HG02870 (cell line): ENCODE measurements at regions not wholly inside any gene's neighbourhood (a gene's known extent, or its start where the extent isn't known, plus 50 kb on each side); places are given as distances from the start of the nearest gene placed in this dataset.

Experiments
- ATAC-seq: cut with Tn5 transposase; IDR thresholded peaks from one replicate; pipeline ENCODE4 v1.9.1; 2021; ENCODE audit warnings: mild to moderate bottlenecking, moderate library complexity; ENCODE audit not compliant: unreplicated experiment

DNA sequence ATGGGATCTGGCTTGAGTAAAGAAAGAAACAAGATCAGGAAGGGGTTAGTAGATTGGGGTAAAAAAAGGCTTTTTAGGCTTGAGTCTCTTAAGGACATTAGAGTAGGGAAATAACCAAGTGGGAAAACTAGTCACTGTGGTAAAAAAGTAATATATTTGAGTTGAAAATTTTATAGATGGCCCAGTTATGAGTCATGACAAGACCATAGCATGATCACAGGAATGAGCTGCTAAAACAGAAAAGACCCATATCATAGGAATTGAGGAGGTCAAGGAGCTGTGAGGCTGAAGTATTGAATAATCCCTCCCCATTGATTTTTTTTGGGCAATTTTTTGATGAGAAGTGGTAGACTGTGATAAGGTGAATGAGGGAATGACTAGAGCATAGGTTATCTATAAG is 69.2 kb upstream of the TBC1D5 start:
- no peak for ATAC-seq

DNA sequence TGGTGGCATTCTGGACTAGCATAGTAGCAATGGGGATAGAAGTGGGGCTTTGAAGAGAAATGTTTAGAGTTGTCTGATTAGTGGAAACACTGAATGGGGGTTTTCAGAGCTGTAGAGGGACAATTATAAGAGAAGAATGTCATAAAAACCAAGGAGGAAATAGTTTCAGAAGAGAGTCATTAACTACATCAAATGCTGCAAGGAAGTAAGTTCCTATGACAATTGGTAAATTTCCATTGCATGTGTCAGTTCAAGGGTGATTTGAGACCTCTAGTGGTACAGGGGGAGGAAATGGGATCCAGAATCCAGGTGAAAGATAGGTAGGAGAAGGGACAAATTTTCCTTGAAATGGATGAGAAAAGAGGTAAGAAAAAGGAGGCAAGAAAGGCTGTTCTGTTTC is 68.3 kb upstream of the TBC1D5 start:
- ATAC-seq, result no peak

DNA sequence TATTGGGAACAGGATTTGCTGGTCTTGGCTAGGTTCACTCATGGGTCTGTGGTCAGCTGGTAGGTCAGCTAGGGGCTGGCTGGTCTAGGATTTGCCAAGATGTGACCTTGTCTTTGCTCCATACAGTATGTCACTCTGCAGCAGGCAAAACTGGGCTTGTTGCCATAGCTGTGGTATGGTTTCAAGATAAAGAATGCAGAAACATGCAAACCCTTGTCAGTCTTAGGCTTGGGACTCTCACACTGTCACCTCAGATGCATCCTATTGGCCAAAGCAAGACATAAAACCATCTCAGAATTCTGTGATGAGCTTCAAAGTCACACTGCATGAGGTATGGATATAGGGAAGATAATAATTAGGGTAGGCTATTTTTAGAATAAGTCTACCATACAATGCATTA is 66.6 kb upstream of the TBC1D5 start:
- ATAC-seq, result no peak

DNA sequence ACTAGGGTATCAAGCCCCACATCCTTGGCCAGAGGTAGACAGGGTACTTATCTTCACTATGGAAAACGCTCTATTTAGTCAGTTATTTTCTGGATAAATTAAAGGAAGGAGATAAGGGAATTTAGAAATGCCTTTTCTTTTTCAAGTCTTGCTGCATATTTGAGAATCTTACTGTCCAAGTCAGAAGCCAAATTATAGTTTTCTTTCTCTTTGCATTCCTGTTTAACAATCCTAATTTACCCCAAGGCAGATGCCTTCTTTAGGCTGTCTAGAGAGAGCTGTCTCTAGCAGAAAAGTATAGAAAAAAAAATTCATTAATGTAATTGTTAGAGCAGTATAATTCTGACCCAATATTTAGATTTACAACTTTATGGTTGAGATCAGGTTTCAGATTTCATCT is 64.4 kb upstream of the TBC1D5 start:
- no peak for ATAC-seq

DNA sequence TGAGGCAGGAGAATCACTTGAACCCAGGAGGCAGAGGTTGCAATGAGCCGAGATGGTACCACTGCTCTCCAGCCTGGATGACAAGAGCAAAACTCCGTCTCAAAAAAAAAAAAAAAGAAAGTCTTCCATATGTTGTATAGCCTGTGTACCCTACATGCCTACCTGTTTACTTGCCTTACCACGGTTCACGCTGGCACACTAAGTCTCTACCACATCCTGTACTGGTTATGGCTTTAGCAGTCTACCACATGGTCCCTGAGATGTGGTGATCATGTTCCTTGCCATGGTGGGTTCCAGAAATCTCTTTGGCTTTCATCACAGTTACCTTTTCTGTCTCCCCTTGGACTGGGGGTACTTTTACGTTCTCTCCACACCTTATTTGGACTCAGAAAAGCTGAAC is 63.8 kb upstream of the TBC1D5 start:
- no peak for ATAC-seq

DNA sequence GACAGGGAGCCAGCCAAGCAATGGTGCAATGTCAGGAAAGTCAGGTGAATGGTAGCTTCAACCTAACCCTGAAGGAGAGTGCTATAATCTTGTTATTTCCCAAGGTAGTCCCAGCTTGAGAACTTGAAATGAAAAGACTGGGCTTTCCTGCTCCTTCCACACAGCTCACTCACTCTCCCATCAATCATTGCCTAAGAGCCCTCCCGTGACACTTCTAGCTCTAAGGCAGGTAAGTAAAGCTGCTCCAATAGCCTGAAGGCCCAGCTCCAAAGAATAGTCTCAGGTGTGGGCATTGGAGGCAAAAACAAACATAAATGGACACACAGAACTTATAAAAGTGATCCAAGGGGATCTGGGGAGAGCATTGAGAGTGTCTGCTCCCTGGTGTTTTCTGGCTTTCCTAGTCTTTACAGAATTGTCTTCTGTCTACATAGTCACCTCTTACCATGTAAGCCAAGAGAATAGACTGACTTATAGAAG is 63.1 kb upstream of the TBC1D5 start:
- no peak for ATAC-seq

DNA sequence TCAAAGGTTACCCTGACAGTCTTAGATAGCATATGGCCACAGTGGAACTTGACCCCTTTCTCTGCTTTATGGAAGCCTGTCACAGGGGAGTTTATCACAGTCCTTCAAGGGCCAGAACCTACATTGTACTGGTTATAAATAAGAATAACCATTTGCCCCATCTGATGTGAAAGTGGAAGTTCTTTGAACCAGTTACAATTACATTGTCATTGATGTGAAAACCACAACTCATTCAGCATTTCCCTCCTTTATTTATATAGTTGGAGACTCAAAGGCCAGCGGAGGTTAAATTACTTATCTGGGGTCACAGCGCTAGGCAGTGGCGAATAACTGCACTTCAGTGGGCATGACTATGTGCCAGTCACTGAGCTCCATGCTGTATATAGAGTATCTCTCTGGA is 60.5 kb upstream of the TBC1D5 start:
- ATAC-seq, result no peak

DNA sequence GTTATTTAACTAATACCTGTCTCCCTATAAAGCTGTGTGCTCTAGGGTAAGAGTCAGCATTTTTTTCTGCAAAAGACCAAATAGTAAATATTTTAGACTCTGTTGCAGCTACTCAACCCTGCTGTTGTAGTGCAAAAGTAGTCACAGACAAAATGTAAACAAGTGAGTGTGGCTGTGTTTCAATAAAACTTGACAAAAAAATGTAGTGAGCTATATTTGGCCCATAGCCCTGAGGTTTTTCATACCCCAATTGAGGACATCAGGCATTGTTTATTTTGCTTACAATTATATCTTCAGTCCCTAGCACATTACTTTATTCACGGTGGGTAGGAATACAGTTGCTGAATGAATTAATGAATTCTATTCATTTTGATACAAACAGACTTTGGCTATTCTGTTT is 58.7 kb upstream of the TBC1D5 start:
- ATAC-seq, result no peak

DNA sequence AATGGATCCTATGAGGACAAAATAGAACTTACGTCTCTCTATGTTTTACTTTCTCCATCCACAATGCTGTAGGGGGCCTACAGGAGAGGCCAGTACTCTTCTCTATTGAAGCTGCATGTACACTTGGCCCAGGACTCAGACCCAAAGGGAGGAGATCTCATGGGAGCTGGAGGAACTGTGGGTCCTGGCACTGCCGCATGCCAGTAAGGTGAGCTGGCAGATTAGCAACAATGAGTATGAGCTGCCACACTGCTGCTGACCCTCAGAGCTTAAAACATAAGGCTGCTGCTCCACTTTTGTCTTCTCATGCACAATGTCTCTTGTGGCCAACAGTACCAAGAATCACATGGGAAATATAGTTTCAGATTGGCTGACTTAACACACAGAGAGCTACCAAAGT is 57.8 kb upstream of the TBC1D5 start:
- ATAC-seq, result no peak

DNA sequence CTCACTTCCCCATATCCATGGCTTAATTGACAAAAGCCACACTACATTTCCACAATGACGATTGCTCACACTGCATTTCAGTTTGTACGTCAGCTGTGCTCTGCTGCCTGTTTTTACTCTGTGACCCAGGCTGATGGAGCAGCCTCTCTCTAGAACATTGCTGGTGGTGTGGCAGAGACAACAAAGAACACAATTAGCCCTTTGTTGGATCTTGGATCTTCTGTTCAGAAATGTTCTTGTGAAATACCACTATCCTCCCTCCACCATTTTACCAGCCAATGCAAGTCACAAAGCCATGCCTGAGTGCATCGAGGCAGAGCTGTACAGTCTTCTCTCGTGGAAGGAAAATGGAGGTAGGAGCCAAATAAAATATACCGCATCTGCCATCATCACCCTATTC is 56.9 kb upstream of the TBC1D5 start:
- ATAC-seq, result no peak

DNA sequence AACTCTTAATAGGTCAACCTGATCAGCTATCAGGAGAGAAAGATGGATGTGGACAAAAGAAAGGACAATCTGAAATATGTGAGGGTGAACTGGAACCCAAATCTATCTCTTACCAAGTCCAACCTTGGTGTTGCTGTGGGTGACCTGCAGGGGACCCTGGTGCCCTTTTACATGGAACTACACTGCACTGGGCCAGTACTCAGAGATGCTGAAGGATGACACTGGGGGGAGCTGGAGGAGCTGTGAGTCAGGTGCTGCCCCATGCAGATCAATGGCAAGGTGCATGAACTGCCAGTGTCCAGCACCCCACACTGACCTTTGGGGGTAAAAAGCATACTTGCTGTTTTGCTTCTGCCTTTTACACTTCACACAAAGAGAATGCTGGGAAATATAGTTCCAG is 55.6 kb upstream of the TBC1D5 start:
- ATAC-seq, result no peak

DNA sequence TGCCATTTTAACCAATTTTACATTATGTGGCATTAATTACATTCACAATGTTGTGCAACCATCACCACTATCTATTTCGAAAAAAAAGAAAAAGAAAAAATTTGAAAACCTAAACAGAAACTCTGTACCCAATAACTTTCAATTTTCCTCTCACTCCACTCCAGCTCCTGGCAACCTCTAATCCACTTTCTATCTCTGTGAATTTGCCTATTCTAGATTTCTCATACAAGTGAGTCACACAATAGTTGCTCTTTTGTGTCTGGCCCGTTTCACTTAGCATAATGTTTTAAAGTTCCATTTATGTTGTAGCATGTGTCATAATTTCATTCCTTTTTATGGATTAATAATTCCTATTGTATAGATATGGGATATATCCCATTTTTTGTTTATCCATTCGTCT is 53.3 kb upstream of the TBC1D5 start:
- ATAC-seq, result no peak

DNA sequence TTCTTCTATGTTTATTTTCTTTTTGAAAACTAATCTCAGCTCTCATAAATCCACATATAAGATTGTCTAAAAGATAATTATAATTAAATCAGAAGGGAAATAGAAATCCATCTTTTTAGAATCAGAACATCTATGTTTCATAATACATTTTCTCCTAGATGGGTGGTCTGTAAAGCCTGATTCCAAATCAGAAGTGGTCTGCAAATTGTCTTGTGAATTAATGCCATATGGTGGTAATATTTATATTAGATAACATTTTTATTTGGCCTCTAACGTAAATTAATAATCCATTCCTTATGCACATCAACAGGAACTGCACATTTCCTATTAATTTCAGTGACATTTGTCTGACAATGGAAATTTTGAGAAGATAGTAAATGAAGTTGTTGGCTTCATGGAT is 52.8 kb upstream of the TBC1D5 start:
- ATAC-seq, result no peak

DNA sequence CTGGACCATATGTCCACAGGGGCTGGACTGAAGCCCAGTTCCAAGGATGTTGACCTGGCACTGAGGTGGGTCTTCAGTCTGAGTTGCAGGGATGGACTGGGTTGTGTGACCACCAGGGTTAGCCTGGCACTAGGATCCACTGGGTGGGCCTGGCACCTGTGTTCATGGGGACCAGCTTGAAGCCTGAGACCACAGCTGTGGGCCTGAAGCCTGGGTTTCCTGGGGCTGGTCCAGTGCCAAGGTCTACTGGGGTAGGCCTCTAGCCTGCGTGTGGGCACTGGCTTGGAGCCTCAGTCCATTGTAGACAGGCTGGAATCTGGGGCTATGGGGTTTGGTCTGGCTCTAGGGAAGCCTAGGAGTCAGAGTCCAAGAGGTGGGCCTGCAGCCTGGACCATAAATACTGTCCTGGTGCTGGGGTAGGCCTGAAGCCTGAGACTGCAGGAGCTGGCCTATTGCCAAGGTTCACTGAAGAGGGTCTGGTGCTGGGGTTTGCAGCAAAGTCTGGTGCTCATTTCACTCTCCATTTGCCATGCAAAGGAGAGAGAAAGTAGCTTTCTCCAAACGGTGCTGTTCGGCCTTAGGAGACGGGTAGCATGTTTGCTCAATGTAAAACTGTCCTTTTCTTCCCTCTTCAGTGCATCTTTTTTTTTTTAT is 51.2 kb upstream of the TBC1D5 start:
- no peak for ATAC-seq
